Erythroblast (primary cell): ENCODE measurements at regions not wholly inside any gene's neighbourhood (a gene's known extent, or its start where the extent isn't known, plus 50 kb on each side); places are given as distances from the start of the nearest gene placed in this dataset.

Experiments used
- GATA1 ChIP-seq: IDR thresholded peaks from 2 replicates; pipeline ENCODE4 v1.6.1; 2011; ENCODE audit warnings: low read depth, mild to moderate bottlenecking, control low read depth, low read length, moderate library complexity
- POLR2A ChIP-seq: IDR thresholded peaks from 2 replicates; pipeline ENCODE4 v1.6.1; 2011; ENCODE audit warnings: mild to moderate bottlenecking, low read length

GRCh38 chr6:3663811-3664210, 87.7 kb downstream of the PXDC1 start:
- TF ChIP-seq POLR2A = no peak
- no peak for TF ChIP-seq GATA1
